Stimulated activated naive CD8-positive, alpha-beta T cell treated with anti-CD3 and anti-CD28 coated beads, Interleukin-15, amount 100 ng/mL, for 72 hours (primary cell): ENCODE measurements at regions not wholly inside any gene's neighbourhood (a gene's known extent, or its start where the extent isn't known, plus 50 kb on each side); places are given as distances from the start of the nearest gene placed in this dataset.

Experiments
- ATAC-seq: fragments of 150-1000 bp; cut with Tn5 transposase; 2 replicates; pipeline ENCODE4 v1.10.0; 2021; ENCODE audit warnings: mild to moderate bottlenecking, moderate library complexity
- DNase-seq, 2 donors: peaks; one replicate each; pipeline ENCODE4 v3.0.0; 2021 to 2022
- H3K27ac Mint-ChIP-seq, 2 donors: one replicate each; pipeline ENCODE4 v1.8.0; 2022; ENCODE audit warnings: mild to moderate bottlenecking in 2 of 2, mixed read lengths in 2 of 2, moderate library complexity in 2 of 2
- H3K27me3 Mint-ChIP-seq: one replicate; pipeline ENCODE4 v1.8.0; 2022; ENCODE audit warnings: mixed read lengths
- H3K4me1 Mint-ChIP-seq: one replicate; pipeline ENCODE4 v1.8.0; 2022; ENCODE audit warnings: mild to moderate bottlenecking, mixed read lengths
- H3K4me3 Mint-ChIP-seq, 2 donors: one replicate each; pipeline ENCODE4 v1.8.0; 2022; ENCODE audit warnings: mild to moderate bottlenecking in 2 of 2, mixed read lengths in 2 of 2, moderate library complexity in 1 of 2
- H3K9me3 Mint-ChIP-seq, 2 donors: one replicate each; pipeline ENCODE4 v1.8.0; 2022; ENCODE audit warnings: mixed read lengths in 2 of 2

- no peak for ATAC-seq
- no peaks in the 10 kb centered on the region for H3K27me3 Mint-ChIP-seq
- no peak overlapping the region for H3K4me3 Mint-ChIP-seq
- H3K4me1 Mint-ChIP-seq, result no peaks in the 10 kb centered on the region
- H3K27ac Mint-ChIP-seq, result no peak overlapping the region
- DNase-seq, result no peak
- peaks cover 0 to 3% of the 10 kb centered on the region in 2 donors for H3K9me3 Mint-ChIP-seq
Observed at GRCh38 chr1:71231751-71232150, 150.9 kb upstream of the ZRANB2 start.

- no peak overlapping the region for H3K4me3 Mint-ChIP-seq
- no peaks in the 10 kb centered on the region for H3K27me3 Mint-ChIP-seq
- H3K9me3 Mint-ChIP-seq, result peaks cover 3 to 4% of the 10 kb centered on the region in 2 donors
- H3K27ac Mint-ChIP-seq, result no peak overlapping the region
- no peak for ATAC-seq
- DNase-seq, result no peak
- no peaks in the 10 kb centered on the region for H3K4me1 Mint-ChIP-seq
Observed at GRCh38 chr1:71228742-71229365, 148.0 kb upstream of the ZRANB2 start.

GRCh38 chr1:71228241-71228640, 147.4 kb upstream of the ZRANB2 start:
- H3K27me3 Mint-ChIP-seq, result no peaks in the 10 kb centered on the region
- H3K4me1 Mint-ChIP-seq, result no peaks in the 10 kb centered on the region
- ATAC-seq, result no peak
- no peak overlapping the region for H3K4me3 Mint-ChIP-seq
- H3K9me3 Mint-ChIP-seq, result peaks cover 3 to 10% of the 10 kb centered on the region in 2 donors
- H3K27ac Mint-ChIP-seq, result no peak overlapping the region
- no peak for DNase-seq

- H3K27me3 Mint-ChIP-seq, result no peaks in the 10 kb centered on the region
- ATAC-seq (no peak), DNase-seq (no peak)
- H3K4me1 Mint-ChIP-seq, result no peaks in the 10 kb centered on the region
- peaks cover 3 to 12% of the 10 kb centered on the region in 2 donors for H3K9me3 Mint-ChIP-seq
- H3K27ac Mint-ChIP-seq, result no peak overlapping the region
- no peak overlapping the region for H3K4me3 Mint-ChIP-seq
Observed at GRCh38 chr1:71224741-71225377, 144.0 kb upstream of the ZRANB2 start.

- no peak overlapping the region for H3K27ac Mint-ChIP-seq
- H3K27me3 Mint-ChIP-seq, result no peaks in the 10 kb centered on the region
- ATAC-seq (no peak), DNase-seq (no peak)
- H3K4me1 Mint-ChIP-seq, result no peaks in the 10 kb centered on the region
- no peak overlapping the region for H3K4me3 Mint-ChIP-seq
- H3K9me3 Mint-ChIP-seq, result peaks cover 3 to 12% of the 10 kb centered on the region in 2 donors
Observed at GRCh38 chr1:71223641-71224340, 143.0 kb upstream of the ZRANB2 start.

GRCh38 chr1:71222668-71223067, 141.8 kb upstream of the ZRANB2 start:
- no peak overlapping the region for H3K4me3 Mint-ChIP-seq
- ATAC-seq, result no peak
- peaks cover 0 to 12% of the 10 kb centered on the region in 2 donors for H3K9me3 Mint-ChIP-seq
- no peak for DNase-seq
- no peak overlapping the region for H3K27ac Mint-ChIP-seq
- no peaks in the 10 kb centered on the region for H3K4me1 Mint-ChIP-seq
- H3K27me3 Mint-ChIP-seq, result no peaks in the 10 kb centered on the region

GRCh38 chr1:71210718-71211117, 129.9 kb upstream of the ZRANB2 start:
- Mint-ChIP-seq H3K27ac (no peak overlapping the region), H3K27me3 (no peaks in the 10 kb centered on the region), H3K9me3 (peaks cover 0 to 4% of the 10 kb centered on the region in 2 donors), H3K4me3 (no peak overlapping the region), H3K4me1 (no peaks in the 10 kb centered on the region)
- no peak for ATAC-seq
- no peak for DNase-seq

- DNase-seq (no peak), ATAC-seq (no peak)
- Mint-ChIP-seq H3K27ac (no peak overlapping the region), H3K9me3 (no peaks in the 10 kb centered on the region), H3K27me3 (no peaks in the 10 kb centered on the region), H3K4me1 (no peaks in the 10 kb centered on the region), H3K4me3 (no peak overlapping the region)
Observed at GRCh38 chr1:71203241-71203640, 122.4 kb upstream of the ZRANB2 start.

- H3K27me3 Mint-ChIP-seq, result no peaks in the 10 kb centered on the region
Observed at GRCh38 chr1:71200503-71200902, 119.7 kb upstream of the ZRANB2 start.

GRCh38 chr1:71196685-71197084, 115.8 kb upstream of the ZRANB2 start:
- no peak overlapping the region for H3K27ac Mint-ChIP-seq
- H3K4me3 Mint-ChIP-seq, result no peak overlapping the region
- DNase-seq, result no peak
- no peaks in the 10 kb centered on the region for H3K9me3 Mint-ChIP-seq
- no peaks in the 10 kb centered on the region for H3K27me3 Mint-ChIP-seq
- H3K4me1 Mint-ChIP-seq, result no peaks in the 10 kb centered on the region
- no peak for ATAC-seq

More at GRCh38 chr1:71200503-71200902, 119.7 kb upstream of the ZRANB2 start:
- DNase-seq (no peak), ATAC-seq (no peak)
- Mint-ChIP-seq H3K9me3 (no peaks in the 10 kb centered on the region), H3K27ac (no peak overlapping the region), H3K4me1 (no peaks in the 10 kb centered on the region), H3K4me3 (no peak overlapping the region)

- Mint-ChIP-seq H3K27ac (no peak overlapping the region), H3K9me3 (peaks cover 3 to 14% of the 10 kb centered on the region in 2 donors), H3K27me3 (no peaks in the 10 kb centered on the region), H3K4me3 (no peak overlapping the region), H3K4me1 (no peaks in the 10 kb centered on the region)
- ATAC-seq, result no peak
- no peak for DNase-seq
Observed at GRCh38 chr1:71193153-71193552, 112.3 kb upstream of the ZRANB2 start.

GRCh38 chr1:71191520-71191919, 110.7 kb upstream of the ZRANB2 start:
- no peaks in the 10 kb centered on the region for H3K4me1 Mint-ChIP-seq
- no peak overlapping the region for H3K4me3 Mint-ChIP-seq
- H3K27ac Mint-ChIP-seq, result no peak overlapping the region
- H3K27me3 Mint-ChIP-seq, result no peaks in the 10 kb centered on the region
- no peak for DNase-seq
- no peak for ATAC-seq
- peaks cover 5 to 17% of the 10 kb centered on the region in 2 donors for H3K9me3 Mint-ChIP-seq

- Mint-ChIP-seq H3K9me3 (peaks cover 5 to 17% of the 10 kb centered on the region in 2 donors), H3K27ac (no peak overlapping the region), H3K27me3 (no peaks in the 10 kb centered on the region), H3K4me1 (no peaks in the 10 kb centered on the region), H3K4me3 (no peak overlapping the region)
- no peak for DNase-seq
- ATAC-seq, result no peak
Observed at GRCh38 chr1:71190843-71191242, 110.0 kb upstream of the ZRANB2 start.

GRCh38 chr1:71184410-71184809, 103.6 kb upstream of the ZRANB2 start:
- Mint-ChIP-seq H3K27me3 (no peaks in the 10 kb centered on the region), H3K4me1 (no peaks in the 10 kb centered on the region), H3K27ac (no peak overlapping the region), H3K9me3 (peaks cover 5 to 29% of the 10 kb centered on the region in 2 donors), H3K4me3 (no peak overlapping the region)
- ATAC-seq (no peak), DNase-seq (no peak)

GRCh38 chr1:71179997-71180396, 99.2 kb upstream of the ZRANB2 start:
- Mint-ChIP-seq H3K4me1 (no peaks in the 10 kb centered on the region), H3K9me3 (peaks cover 0 to 15% of the 10 kb centered on the region in 2 donors), H3K27ac (no peak overlapping the region), H3K27me3 (no peaks in the 10 kb centered on the region), H3K4me3 (no peak overlapping the region)
- no peak for DNase-seq
- ATAC-seq, result no peak

GRCh38 chr1:71170925-71171324, 90.1 kb upstream of the ZRANB2 start:
- Mint-ChIP-seq H3K4me1 (no peaks in the 10 kb centered on the region), H3K27me3 (no peaks in the 10 kb centered on the region), H3K4me3 (no peak overlapping the region), H3K9me3 (peaks cover 0 to 25% of the 10 kb centered on the region in 2 donors), H3K27ac (no peak overlapping the region)
- ATAC-seq (no peak), DNase-seq (no peak)
